SU-DHL-6 (cell line): ENCODE measurements at regions not wholly inside any gene's neighbourhood (a gene's known extent, or its start where the extent isn't known, plus 50 kb on each side); places are given as distances from the start of the nearest gene placed in this dataset.

Experiments used
- EZH2phosphoT487 ChIP-seq: fragments of 200-600 bp; sonication (generic), shearing (Covaris generic); conservative IDR thresholded peaks from 2 replicates; pipeline ENCODE4 v1.6.1; 2018; ENCODE audit warnings: mild to moderate bottlenecking, antibody characterized with exemption, low read length, moderate library complexity, mixed read lengths
- TF ChIP-seq, protein P1 (sequence below): fragments of 200-600 bp; sonication (generic); IDR thresholded peaks from one replicate; pipeline ENCODE4 v1.5.1; 2017; ENCODE audit warnings: antibody characterized with exemption, mild to moderate bottlenecking, low read length, moderate library complexity; ENCODE audit not compliant: insufficient read depth, poor library complexity, severe bottlenecking

DNA sequence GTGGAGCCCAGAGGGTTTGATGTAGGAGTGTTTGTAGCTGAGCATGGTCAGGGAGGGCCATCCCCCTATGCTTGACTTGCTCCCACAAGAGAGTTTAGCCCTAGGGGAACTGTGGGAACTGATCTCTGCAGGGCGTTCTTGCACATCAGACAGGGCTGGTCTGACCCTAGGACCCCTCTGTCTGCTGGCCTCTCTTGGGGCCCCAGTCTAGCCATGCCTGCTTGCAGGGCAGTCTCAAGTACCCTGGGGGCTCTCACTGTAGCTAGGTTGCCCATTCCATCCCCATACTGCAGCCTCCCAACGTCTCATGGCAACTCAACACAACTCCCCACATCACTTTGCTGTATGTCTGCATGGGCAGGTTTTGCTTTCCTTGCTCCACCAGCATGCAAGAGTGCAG lies 1250.7 kb upstream of the B3GALT2 start:
- TF ChIP-seq, protein P1, sequence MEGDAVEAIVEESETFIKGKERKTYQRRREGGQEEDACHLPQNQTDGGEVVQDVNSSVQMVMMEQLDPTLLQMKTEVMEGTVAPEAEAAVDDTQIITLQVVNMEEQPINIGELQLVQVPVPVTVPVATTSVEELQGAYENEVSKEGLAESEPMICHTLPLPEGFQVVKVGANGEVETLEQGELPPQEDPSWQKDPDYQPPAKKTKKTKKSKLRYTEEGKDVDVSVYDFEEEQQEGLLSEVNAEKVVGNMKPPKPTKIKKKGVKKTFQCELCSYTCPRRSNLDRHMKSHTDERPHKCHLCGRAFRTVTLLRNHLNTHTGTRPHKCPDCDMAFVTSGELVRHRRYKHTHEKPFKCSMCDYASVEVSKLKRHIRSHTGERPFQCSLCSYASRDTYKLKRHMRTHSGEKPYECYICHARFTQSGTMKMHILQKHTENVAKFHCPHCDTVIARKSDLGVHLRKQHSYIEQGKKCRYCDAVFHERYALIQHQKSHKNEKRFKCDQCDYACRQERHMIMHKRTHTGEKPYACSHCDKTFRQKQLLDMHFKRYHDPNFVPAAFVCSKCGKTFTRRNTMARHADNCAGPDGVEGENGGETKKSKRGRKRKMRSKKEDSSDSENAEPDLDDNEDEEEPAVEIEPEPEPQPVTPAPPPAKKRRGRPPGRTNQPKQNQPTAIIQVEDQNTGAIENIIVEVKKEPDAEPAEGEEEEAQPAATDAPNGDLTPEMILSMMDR, result no peak
- no peak for TF ChIP-seq EZH2phosphoT487
